Gastrocnemius medialis (tissue), 4 donors: ENCODE measurements at regions not wholly inside any gene's neighbourhood (a gene's known extent, or its start where the extent isn't known, plus 50 kb on each side); places are given as distances from the start of the nearest gene placed in this dataset.

Experiments used
- ATAC-seq, 2 donors: fragments of 150-250 bp; one replicate each; pipeline ENCODE4 v1.9.1; 2016
- DNase-seq, 2 donors: peaks; one replicate each; pipeline ENCODE4 v3.0.0-alpha.2; 2019
- H3K27ac ChIP-seq, 4 donors: fragments of 200-600 bp; sonication (generic); 1 replicate in 1 of 4; 2 replicates in 3 of 4; pipeline ENCODE4 v1.5.1; 2016 to 2018; ENCODE audit warnings: mild to moderate bottlenecking in 2 of 4, moderate library complexity in 1 of 4
- H3K27me3 ChIP-seq, 3 donors: fragments of 200-600 bp; sonication (generic) in 2 of 3; 1 replicate in 1 of 3; 2 replicates in 2 of 3; pipeline versions ENCODE4 v1.5.1 to v1.6.0; 2016 to 2019; ENCODE audit warnings: mild to moderate bottlenecking in 1 of 3, moderate library complexity in 1 of 3
- H3K36me3 ChIP-seq, 2 donors: fragments of 200-600 bp; sonication (generic) in 1 of 2; one replicate each; pipeline ENCODE4 v1.5.1; 2017 to 2018
- H3K4me1 ChIP-seq, 2 donors: fragments of 200-600 bp; sonication (generic) in 1 of 2; one replicate each; pipeline ENCODE4 v1.5.1; 2016 to 2017; ENCODE audit warnings: mild to moderate bottlenecking in 2 of 2
- H3K4me3 ChIP-seq, 4 donors: fragments of 200-600 bp; sonication (generic) in 3 of 4; 1 replicate in 1 of 4; 2 replicates in 3 of 4; pipeline ENCODE4 v1.5.1; 2016 to 2019; ENCODE audit warnings: mild to moderate bottlenecking in 2 of 4
- H3K9me3 ChIP-seq, 3 donors: fragments of 200-600 bp; sonication (generic) in 2 of 3; 1 replicate in 1 of 3; 2 replicates in 2 of 3; pipeline ENCODE4 v1.5.1; 2016 to 2019
- POLR2A ChIP-seq, 2 donors: fragments of 450-650 bp; IDR thresholded peaks; one replicate each; pipeline ENCODE4 v1.6.1; 2017; ENCODE audit warnings: antibody characterized with exemption in 2 of 2, mild to moderate bottlenecking in 2 of 2, moderate library complexity in 2 of 2
- in situ Hi-C, 4 donors: fragments of 200-750 bp; cut with MboI; loops; one replicate each; pipeline versions ENCODE4 v1.15.0 to v1.8.0; 2017; ENCODE audit warnings: low sequenced_read_pairs in 4 of 4
- intact Hi-C: fragments of 100-400 bp; cut with DNase I; formaldehyde crosslinking; loops from one replicate; pipeline ENCODE4 v1.15.1; 2023; ENCODE audit warnings: low total_unique reads
- TF ChIP-seq, protein P1 (sequence below), 5 experiments: fragments of 450-650 bp in 3 of 5; fragments of 200-600 bp in 2 of 5; sonication (generic) in 2 of 5; IDR thresholded peaks in 4 of 5; conservative IDR thresholded peaks in 1 of 5; 1 replicate in 4 of 5; 2 replicates in 1 of 5; pipeline ENCODE4 v1.5.1; 2016 to 2019; ENCODE audit warnings: antibody characterized with exemption in 5 of 5, mild to moderate bottlenecking in 3 of 5, moderate library complexity in 3 of 5

DNA sequence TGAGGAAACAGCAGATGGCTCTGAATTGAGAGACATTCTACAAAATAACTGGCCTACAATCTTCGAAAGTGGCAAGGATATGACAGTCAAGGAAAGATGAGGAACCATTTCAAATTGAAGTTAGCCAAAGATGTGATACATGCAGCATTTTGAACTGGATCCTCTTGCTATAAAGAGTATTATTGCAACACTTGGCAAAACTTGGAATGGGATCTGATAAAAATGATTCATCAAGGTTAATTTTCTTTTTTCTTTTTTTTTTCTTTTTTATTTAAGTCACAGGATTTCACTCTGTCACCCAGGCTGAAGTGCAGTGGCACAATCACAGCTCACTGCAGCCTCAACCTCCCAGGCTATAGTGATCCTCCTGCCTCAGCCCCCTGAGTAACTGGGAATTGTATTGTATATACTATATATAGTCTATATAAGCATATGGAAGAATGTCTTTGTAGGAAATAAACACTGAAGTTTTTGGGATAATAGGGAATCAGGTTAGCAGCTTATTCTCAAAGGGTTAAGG lies 49.8 kb upstream of the GJA8 start:
- in situ Hi-C loops (no loop called here), intact Hi-C loops (no loop called here)
- H3K4me3 ChIP-seq, result no peak overlapping the region
- no peaks in the 10 kb centered on the region for H3K9me3 ChIP-seq
- H3K27ac ChIP-seq, result no peak overlapping the region
- no peaks in the 10 kb centered on the region for H3K36me3 ChIP-seq
- no peaks in the 10 kb centered on the region for H3K27me3 ChIP-seq
- ATAC-seq (no peak), DNase-seq (no peak)
- no peak for TF ChIP-seq POLR2A (IDR thresholded peaks at IDR 0.05)
- TF ChIP-seq, protein P1, sequence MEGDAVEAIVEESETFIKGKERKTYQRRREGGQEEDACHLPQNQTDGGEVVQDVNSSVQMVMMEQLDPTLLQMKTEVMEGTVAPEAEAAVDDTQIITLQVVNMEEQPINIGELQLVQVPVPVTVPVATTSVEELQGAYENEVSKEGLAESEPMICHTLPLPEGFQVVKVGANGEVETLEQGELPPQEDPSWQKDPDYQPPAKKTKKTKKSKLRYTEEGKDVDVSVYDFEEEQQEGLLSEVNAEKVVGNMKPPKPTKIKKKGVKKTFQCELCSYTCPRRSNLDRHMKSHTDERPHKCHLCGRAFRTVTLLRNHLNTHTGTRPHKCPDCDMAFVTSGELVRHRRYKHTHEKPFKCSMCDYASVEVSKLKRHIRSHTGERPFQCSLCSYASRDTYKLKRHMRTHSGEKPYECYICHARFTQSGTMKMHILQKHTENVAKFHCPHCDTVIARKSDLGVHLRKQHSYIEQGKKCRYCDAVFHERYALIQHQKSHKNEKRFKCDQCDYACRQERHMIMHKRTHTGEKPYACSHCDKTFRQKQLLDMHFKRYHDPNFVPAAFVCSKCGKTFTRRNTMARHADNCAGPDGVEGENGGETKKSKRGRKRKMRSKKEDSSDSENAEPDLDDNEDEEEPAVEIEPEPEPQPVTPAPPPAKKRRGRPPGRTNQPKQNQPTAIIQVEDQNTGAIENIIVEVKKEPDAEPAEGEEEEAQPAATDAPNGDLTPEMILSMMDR (IDR thresholded peaks at IDR 0.05 in 4 of 5, conservative IDR thresholded peaks at IDR 0.05 in 1 of 5), result no peak
- no peaks in the 10 kb centered on the region for H3K4me1 ChIP-seq
